Activated CD8-positive, alpha-beta memory T cell treated with anti-CD3 and anti-CD28 coated beads, Interleukin-2, amount 10 ng/mL, durations not matched to agents 7 days and 5 days (primary cell): ENCODE measurements at regions not wholly inside any gene's neighbourhood (a gene's known extent, or its start where the extent isn't known, plus 50 kb on each side); places are given as distances from the start of the nearest gene placed in this dataset.

Experiments
- ATAC-seq: fragments of 150-1000 bp; cut with Tn5 transposase; one replicate; pipeline ENCODE4 v1.10.0; 2021; ENCODE audit warnings: moderate library complexity
- CTCF ChIA-PET: fragments of 350-600 bp; sonication (Branson Sonifier 250); formaldehyde crosslinking; loops from one replicate; lab custom pipeline; 2021; ENCODE audit warnings: antibody characterized with exemption; lab: Charles Lee
- DNase-seq: peaks from one replicate; pipeline ENCODE4 v3.0.0-alpha.2; 2020
- H3K27ac Mint-ChIP-seq: one replicate; pipeline ENCODE4 v1.8.0; 2021; ENCODE audit warnings: mild to moderate bottlenecking, mixed read lengths
- H3K27me3 Mint-ChIP-seq: one replicate; pipeline ENCODE4 v1.8.0; 2021; ENCODE audit warnings: mixed read lengths
- H3K36me3 Mint-ChIP-seq: one replicate; pipeline ENCODE4 v1.8.0; 2021; ENCODE audit warnings: mild to moderate bottlenecking, mixed read lengths
- H3K4me1 Mint-ChIP-seq: one replicate; pipeline ENCODE4 v1.8.0; 2021; ENCODE audit warnings: mixed read lengths
- H3K4me3 Mint-ChIP-seq: one replicate; pipeline ENCODE4 v1.8.0; 2021; ENCODE audit warnings: mild to moderate bottlenecking, moderate library complexity, mixed read lengths
- H3K9me3 Mint-ChIP-seq: one replicate; pipeline ENCODE4 v1.8.0; 2022; ENCODE audit warnings: low read depth, mixed read lengths

DNA sequence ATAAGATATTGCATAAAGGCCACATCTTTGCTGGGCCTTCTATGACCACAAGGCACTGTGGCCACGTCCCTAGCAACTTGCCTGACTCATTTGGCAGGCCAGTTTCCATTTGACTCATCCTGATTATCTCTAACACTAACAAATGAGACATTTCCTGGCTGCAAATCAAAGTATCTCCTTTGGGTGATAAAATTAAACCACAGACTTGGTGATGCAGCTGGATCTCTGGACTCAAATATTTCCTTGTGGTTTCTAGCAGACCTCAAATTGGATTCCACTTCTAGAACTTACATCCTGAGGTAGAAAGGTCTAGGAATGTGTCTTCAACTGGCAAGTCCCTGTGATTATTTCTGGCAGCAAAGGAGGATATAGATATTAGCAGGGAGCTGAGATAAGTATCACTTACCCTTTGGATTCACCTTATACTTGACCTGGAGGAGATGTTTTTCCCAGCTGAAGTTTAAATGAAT, 167.9 kb upstream of the NXPH2 start:
- Mint-ChIP-seq H3K36me3 (no peaks in the 10 kb centered on the region), H3K4me3 (no peak overlapping the region), H3K27me3 (no peaks in the 10 kb centered on the region), H3K9me3 (no peaks in the 10 kb centered on the region), H3K27ac (no peak overlapping the region), H3K4me1 (peaks cover 2% of the 10 kb centered on the region)
- CTCF ChIA-PET: no interaction called here
- ATAC-seq (no peak), DNase-seq (no peak)

- CTCF ChIA-PET: no interaction called here
- no peaks in the 10 kb centered on the region for H3K9me3 Mint-ChIP-seq
- no peaks in the 10 kb centered on the region for H3K36me3 Mint-ChIP-seq
- ATAC-seq (no peak), DNase-seq (no peak)
- H3K4me3 Mint-ChIP-seq: no peak overlapping the region
- H3K4me1 Mint-ChIP-seq: peaks cover 2% of the 10 kb centered on the region
- no peaks in the 10 kb centered on the region for H3K27me3 Mint-ChIP-seq
- no peak overlapping the region for H3K27ac Mint-ChIP-seq
Measured at GRCh38 chr2:138943470-138943869, 163.3 kb upstream of the NXPH2 start.

DNA sequence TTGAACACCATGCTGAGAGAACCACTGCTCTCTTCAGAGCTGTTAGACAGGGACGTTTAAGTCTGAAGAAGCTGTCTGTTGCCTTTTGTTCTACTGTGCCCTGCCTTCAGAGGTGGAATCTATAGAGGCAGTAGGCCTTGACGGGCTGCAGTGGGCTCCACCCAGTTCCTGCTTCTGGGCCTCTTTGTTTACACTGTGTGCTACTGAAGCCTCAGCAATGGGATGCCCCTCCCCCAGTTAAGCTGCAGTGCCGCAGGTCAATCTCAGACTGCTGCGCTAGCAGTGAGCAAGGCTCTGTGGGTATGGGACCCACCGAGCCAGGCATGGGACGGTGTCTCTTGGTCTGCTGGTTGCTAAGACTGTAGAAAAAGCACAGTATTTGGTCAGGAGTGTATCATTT, 162.3 kb upstream of the NXPH2 start:
- no peak overlapping the region for H3K4me3 Mint-ChIP-seq
- H3K9me3 Mint-ChIP-seq: no peaks in the 10 kb centered on the region
- no peak for ATAC-seq
- H3K27me3 Mint-ChIP-seq: no peaks in the 10 kb centered on the region
- no peaks in the 10 kb centered on the region for H3K4me1 Mint-ChIP-seq
- no peak overlapping the region for H3K27ac Mint-ChIP-seq
- no peaks in the 10 kb centered on the region for H3K36me3 Mint-ChIP-seq
- no peak for DNase-seq
- CTCF ChIA-PET: no interaction called here

DNA sequence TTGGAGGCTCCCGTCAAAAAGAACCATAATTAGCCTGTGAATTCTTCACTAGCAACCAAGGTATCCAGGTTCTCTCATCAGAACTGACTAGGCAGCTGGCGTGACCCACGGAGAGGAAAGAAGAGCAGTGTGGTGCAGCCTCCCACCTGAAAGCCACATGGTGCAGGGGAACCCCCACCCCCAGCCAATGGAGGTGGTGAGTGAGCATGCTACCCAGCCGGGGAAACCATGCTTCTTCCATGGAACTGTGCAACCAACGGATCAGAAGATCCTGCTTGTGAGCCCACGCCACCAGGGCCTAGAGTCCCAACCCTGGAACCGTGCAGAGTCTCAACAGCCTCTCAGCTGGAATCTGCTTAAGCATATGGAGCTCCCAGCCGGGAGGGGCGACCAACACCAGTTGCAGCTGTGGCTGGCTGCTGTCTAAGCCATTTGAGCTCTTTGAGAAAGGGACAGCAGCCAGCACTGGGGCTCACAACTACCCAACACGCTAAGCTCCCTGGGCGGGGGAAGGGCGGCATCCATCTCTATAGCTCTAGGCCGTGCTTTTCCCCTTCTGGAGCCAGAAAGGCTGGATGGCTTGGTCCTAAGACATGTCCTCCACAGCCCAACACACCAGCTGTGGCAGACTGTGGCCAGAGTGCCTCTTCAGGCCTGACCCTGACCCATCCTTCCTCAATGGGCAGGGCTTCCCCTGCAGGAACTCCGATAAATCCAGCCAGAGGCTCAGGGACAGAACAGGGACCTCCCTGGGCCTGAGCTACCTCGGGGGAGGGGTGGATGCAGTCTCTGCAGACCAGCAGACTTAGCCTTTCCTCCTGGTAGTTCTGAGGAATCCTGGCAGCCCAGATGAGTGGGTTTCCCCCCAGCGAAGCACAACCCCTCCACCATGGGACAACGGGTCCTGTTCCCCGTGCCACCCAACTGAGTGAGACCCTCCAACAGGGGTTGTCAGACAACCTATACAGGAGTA, 151.4 kb upstream of the NXPH2 start:
- H3K27me3 Mint-ChIP-seq: no peaks in the 10 kb centered on the region
- no peak overlapping the region for H3K4me3 Mint-ChIP-seq
- no peak for ATAC-seq
- H3K27ac Mint-ChIP-seq: no peak overlapping the region
- DNase-seq: no peak
- no peaks in the 10 kb centered on the region for H3K4me1 Mint-ChIP-seq
- H3K36me3 Mint-ChIP-seq: no peaks in the 10 kb centered on the region
- CTCF ChIA-PET: no interaction called here
- no peaks in the 10 kb centered on the region for H3K9me3 Mint-ChIP-seq

DNA sequence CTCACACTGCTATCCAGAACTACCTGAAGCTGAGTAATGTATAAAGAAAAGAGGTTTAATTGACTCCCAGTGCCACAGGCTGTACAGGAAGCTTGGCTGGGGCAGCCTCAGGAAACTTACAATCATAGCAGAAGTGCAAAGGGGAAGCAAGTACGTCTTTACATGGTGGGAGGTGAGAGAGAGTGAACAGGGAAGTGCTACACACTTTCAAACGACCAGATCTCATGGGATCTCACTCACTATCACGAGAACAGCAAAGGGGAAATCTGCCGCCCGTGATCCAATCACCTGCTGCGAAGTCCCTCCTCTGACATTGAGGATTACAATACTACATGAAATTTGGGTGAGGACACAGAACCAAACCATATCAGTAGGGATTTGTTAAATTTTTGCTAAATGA, 150.4 kb upstream of the NXPH2 start:
- no peaks in the 10 kb centered on the region for H3K4me1 Mint-ChIP-seq
- CTCF ChIA-PET: no interaction called here
- H3K4me3 Mint-ChIP-seq: no peak overlapping the region
- H3K27me3 Mint-ChIP-seq: no peaks in the 10 kb centered on the region
- no peak overlapping the region for H3K27ac Mint-ChIP-seq
- ATAC-seq (no peak), DNase-seq (no peak)
- H3K9me3 Mint-ChIP-seq: no peaks in the 10 kb centered on the region
- H3K36me3 Mint-ChIP-seq: no peaks in the 10 kb centered on the region

GRCh38 chr2:138928374-138929021, 148.3 kb upstream of the NXPH2 start:
- no peak overlapping the region for H3K4me3 Mint-ChIP-seq
- ATAC-seq (no peak), DNase-seq (no peak)
- no peak overlapping the region for H3K27ac Mint-ChIP-seq
- no peaks in the 10 kb centered on the region for H3K9me3 Mint-ChIP-seq
- H3K27me3 Mint-ChIP-seq: no peaks in the 10 kb centered on the region
- CTCF ChIA-PET: no interaction called here
- H3K4me1 Mint-ChIP-seq: no peaks in the 10 kb centered on the region
- no peaks in the 10 kb centered on the region for H3K36me3 Mint-ChIP-seq

DNA sequence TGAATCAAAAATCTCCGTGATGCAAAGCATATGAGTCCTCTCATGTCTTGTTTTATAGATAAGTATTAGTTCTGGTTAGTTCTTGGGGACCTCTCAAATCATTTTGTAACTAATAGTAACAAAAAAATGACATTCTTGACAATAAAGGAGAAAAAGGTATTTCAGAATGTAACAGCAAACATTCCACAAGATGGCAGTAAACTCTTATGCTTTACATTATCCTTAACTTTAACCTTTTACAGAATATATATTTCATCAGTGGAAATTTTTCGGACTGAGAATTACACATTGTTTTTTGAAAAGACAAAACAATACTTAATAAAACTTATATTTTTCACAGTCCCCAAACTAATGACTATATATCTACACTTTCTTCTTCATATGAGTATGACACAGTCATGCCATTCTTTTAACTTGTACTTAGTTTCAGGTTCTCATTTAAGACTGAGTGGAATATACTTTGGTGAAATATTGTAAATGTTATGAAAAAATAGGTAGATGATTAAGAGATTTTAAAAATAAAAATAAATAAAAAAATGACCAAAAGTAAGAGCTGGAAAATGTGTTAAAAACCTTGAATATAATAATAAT, 142.9 kb upstream of the NXPH2 start:
- CTCF ChIA-PET: no interaction called here
- Mint-ChIP-seq H3K36me3 (no peaks in the 10 kb centered on the region), H3K4me3 (no peak overlapping the region), H3K27me3 (no peaks in the 10 kb centered on the region), H3K9me3 (no peaks in the 10 kb centered on the region), H3K27ac (no peak overlapping the region), H3K4me1 (no peaks in the 10 kb centered on the region)
- DNase-seq (no peak), ATAC-seq (no peak)

DNA sequence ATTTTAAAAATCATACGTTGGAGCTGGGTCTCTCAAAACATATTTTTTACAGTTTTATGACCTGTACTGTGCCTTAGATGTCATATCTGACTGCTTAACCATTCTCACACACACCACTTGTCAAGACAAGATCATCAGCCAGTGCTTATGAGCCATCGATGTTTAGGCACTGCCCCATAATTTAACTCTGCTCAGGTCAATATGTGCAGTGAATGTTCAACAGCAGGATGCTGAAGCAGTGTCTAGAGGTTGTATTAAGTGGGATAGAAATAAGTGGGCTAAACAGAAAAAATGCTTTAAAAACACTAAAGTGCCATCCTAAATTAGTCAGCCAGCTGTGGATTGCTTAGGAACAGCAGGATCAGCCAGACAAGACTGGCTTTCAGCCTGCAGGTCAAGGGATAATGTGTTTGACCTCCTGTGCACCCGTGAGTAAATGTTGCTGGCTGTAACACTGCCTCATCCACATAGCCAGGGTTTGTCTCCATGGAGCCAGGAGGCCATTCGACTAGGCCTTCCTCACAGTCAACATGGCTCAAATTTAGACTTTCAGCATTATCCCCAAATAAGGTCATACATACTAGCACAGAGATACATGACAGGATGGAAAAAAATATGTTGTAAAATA, 139.0 kb upstream of the NXPH2 start:
- Mint-ChIP-seq H3K36me3 (no peaks in the 10 kb centered on the region), H3K4me3 (no peak overlapping the region), H3K9me3 (no peaks in the 10 kb centered on the region), H3K4me1 (no peaks in the 10 kb centered on the region), H3K27me3 (no peaks in the 10 kb centered on the region), H3K27ac (no peak overlapping the region)
- DNase-seq (no peak), ATAC-seq (no peak)
- CTCF ChIA-PET: no interaction called here

DNA sequence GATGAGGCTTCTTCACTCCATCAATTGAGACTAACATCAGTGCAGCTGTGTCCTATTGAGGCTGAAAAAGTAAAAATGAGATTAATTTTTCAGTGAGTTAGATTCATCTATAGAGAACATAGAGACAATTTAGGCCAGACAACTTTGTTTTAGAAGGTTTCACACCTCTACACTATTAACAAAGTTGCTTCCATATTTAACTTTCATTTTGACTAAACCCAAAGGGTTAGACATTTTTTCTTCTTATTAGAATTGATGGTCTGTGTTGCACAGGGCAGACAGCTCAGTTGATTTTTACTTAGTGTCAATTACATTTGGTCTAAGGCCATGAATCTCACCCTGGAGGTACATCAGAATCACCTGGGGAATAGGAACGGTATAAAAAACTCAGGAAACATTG, 130.2 kb upstream of the NXPH2 start:
- ATAC-seq: no peak
- CTCF ChIA-PET: no interaction called here
- H3K4me1 Mint-ChIP-seq: no peaks in the 10 kb centered on the region

GRCh38 chr2:138906549-138906948, 126.4 kb upstream of the NXPH2 start:
- DNase-seq (no peak), ATAC-seq (no peak)
- CTCF ChIA-PET: no interaction called here
- H3K9me3 Mint-ChIP-seq: no peaks in the 10 kb centered on the region
- H3K36me3 Mint-ChIP-seq: no peaks in the 10 kb centered on the region
- H3K27me3 Mint-ChIP-seq: no peaks in the 10 kb centered on the region
- H3K4me1 Mint-ChIP-seq: no peaks in the 10 kb centered on the region
- H3K27ac Mint-ChIP-seq: no peak overlapping the region
- no peak overlapping the region for H3K4me3 Mint-ChIP-seq

More for the DNA sequence above, 130.2 kb upstream of the NXPH2 start:
- no peak overlapping the region for H3K27ac Mint-ChIP-seq
- no peak overlapping the region for H3K4me3 Mint-ChIP-seq
- no peaks in the 10 kb centered on the region for H3K27me3 Mint-ChIP-seq
- no peaks in the 10 kb centered on the region for H3K36me3 Mint-ChIP-seq
- no peak for DNase-seq
- H3K9me3 Mint-ChIP-seq: peaks cover 2% of the 10 kb centered on the region

DNA sequence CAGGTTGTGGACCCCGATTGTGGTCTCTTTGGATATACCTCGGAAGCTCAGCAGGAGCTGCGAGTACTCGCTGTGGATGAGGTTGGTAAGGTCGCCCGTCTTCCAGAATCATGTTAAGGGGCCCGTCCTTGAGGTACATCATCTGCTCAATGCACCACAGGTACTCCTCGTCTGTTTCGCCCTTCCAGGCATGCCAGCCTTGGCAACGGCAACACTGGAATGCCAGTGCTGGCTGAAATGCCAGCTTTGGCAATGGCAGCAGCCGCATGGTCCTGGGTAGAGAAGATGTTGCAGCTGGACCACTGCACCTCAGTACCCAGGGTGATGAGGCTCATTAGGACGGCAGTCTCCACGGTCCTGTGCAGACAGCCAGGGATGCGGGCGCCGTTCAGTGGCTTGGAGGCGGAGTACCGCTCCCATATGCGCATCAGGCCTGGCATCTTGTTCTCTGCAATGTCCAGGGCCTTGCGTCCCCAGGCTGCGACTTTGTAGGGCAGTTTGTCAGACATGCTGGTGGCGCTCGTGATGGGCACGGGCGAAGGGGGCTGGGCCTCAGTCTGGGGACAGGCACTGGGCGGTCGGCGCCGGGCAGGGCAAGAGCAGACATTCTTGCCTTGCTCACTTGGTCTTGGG, 122.2 kb upstream of the NXPH2 start:
- DNase-seq: no peak
- H3K27ac Mint-ChIP-seq: no peak overlapping the region
- CTCF ChIA-PET: no interaction called here
- H3K27me3 Mint-ChIP-seq: no peaks in the 10 kb centered on the region
- H3K9me3 Mint-ChIP-seq: no peaks in the 10 kb centered on the region
- ATAC-seq: no peak
- no peaks in the 10 kb centered on the region for H3K4me1 Mint-ChIP-seq
- H3K4me3 Mint-ChIP-seq: no peak overlapping the region
- H3K36me3 Mint-ChIP-seq: no peaks in the 10 kb centered on the region

DNA sequence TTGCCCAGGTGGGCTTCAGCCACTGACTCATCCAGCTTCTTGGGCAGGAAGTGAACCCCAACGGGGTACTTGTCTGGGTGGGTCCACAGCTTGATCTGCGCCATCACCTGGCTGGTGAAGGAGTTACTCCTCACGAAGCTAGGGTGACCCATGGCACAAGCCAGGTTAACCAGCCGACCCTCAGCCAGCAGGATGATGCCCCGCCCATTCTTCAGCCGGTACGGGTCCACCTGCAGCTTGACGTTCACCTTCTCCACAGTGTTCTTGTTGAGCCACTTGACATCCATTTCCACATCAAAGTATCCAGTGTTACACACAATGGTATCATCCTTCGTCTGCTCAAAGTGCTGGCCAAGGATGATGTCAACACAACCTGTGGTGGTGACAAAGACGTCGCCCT, 121.3 kb upstream of the NXPH2 start:
- H3K36me3 Mint-ChIP-seq: no peaks in the 10 kb centered on the region
- H3K27ac Mint-ChIP-seq: no peak overlapping the region
- no peaks in the 10 kb centered on the region for H3K4me1 Mint-ChIP-seq
- no peaks in the 10 kb centered on the region for H3K27me3 Mint-ChIP-seq
- ATAC-seq: no peak
- no peak overlapping the region for H3K4me3 Mint-ChIP-seq
- DNase-seq: no peak
- CTCF ChIA-PET: no interaction called here
- no peaks in the 10 kb centered on the region for H3K9me3 Mint-ChIP-seq

DNA sequence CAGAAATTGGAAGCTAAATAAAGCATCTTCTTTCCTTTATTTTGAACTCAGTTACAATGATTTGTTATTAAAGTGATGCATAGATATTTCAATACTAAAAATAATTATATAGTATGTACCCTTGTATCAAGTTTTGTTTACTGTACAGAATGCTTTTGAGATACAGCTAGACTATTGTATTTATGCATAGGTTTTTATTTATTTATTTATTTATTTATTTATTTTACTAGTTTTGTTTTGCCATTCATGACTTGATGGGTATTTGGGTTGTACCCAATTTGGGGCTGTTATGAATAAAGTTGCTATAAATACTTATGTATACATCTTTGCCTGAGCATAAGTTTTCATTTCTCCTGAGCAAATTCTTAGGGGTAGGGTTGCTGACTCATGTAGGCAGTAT, 118.7 kb upstream of the NXPH2 start:
- no peaks in the 10 kb centered on the region for H3K36me3 Mint-ChIP-seq

More for the DNA sequence above, 118.7 kb upstream of the NXPH2 start:
- Mint-ChIP-seq H3K4me1 (no peaks in the 10 kb centered on the region), H3K27ac (no peak overlapping the region), H3K27me3 (no peaks in the 10 kb centered on the region), H3K4me3 (no peak overlapping the region), H3K9me3 (no peaks in the 10 kb centered on the region)
- CTCF ChIA-PET: no interaction called here
- DNase-seq: no peak
- no peak for ATAC-seq
